LNCaP clone FGC (cell line): ENCODE measurements at regions not wholly inside any gene's neighbourhood (a gene's known extent, or its start where the extent isn't known, plus 50 kb on each side); places are given as distances from the start of the nearest gene placed in this dataset.

Experiments
- DNase-seq: peaks from one replicate; pipeline ENCODE4 v3.0.0-alpha.2; 2011; ENCODE audit warnings: low read depth
- H3K4me3 ChIP-seq: 2 replicates; pipeline ENCODE4 v1.5.1; 2011; ENCODE audit warnings: mild to moderate bottlenecking, low read depth, low read length, control low read depth
- CTCF ChIP-seq: IDR thresholded peaks from 2 replicates; pipeline ENCODE4 v1.5.1; 2012; ENCODE audit warnings: mild to moderate bottlenecking; ENCODE audit not compliant: control insufficient read depth, insufficient read depth; ENCODE audit errors: extremely low read depth

- no peak for TF ChIP-seq CTCF
- H3K4me3 ChIP-seq: no peak overlapping the region
- no peak for DNase-seq
Measured at GRCh38 chr5:159698322-159698721, 218.0 kb upstream of the ADRA1B start.

DNA sequence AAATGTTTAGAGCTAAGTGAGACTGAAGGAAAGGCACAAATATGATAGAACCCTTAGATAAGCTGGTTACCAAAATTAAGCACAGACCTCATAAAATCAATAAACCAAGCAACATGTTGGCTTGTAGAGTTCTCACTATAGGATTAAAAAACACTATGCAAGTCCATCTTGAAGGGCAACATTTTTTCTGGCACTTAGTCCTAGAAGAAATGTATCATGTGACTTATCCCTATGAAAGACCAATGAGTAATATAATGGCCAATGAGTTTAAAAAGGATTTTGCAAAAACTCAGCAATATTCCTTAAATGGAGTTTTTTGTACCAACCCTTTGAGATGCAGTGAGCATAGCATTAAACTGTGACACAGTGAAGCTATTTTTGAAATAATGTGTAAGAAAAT lies 216.3 kb upstream of the ADRA1B start:
- no peak overlapping the region for H3K4me3 ChIP-seq
- no peak for TF ChIP-seq CTCF
- no peak for DNase-seq

DNA sequence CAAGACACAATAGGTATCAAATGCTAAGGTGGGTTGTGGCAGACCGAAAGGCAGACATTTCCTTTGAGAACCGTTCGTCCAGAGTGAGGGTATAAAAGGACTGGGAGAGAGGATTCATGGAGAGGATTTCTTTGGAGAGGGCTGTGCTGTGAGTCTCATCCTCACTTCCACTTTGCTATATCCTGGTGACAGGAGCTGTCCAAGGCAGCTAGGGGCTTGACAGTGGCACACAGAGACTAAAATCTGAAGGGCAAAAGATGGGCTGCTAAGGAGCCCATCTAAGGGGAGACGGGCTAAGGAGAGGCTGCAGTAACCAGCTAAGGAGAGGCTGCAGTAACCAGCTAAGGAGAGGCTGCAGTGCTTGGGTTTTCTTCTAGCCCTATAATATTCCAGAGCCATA lies 214.0 kb upstream of the ADRA1B start:
- H3K4me3 ChIP-seq: no peak overlapping the region
- TF ChIP-seq CTCF: no peak
- no peak for DNase-seq

DNA sequence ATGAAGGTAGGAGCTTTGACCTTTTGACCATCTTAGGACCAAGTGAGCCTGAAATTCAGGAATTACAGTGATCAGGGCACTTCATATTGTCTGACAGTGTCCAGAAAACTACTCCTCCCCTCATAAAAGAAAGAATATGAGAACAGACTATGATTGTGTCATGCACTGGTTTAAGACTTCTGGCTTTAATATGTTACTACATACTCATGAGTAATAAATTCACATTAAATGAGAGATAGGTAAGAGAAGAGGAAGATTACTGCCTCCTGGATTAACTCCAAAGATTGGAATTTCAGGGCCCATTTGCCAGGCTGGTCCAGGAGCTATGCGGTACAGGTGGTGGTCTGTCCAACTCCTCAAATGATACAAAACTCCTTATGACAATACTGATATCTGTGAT lies 213.5 kb upstream of the ADRA1B start:
- no peak for TF ChIP-seq CTCF
- H3K4me3 ChIP-seq: no peak overlapping the region
- DNase-seq: no peak

DNA sequence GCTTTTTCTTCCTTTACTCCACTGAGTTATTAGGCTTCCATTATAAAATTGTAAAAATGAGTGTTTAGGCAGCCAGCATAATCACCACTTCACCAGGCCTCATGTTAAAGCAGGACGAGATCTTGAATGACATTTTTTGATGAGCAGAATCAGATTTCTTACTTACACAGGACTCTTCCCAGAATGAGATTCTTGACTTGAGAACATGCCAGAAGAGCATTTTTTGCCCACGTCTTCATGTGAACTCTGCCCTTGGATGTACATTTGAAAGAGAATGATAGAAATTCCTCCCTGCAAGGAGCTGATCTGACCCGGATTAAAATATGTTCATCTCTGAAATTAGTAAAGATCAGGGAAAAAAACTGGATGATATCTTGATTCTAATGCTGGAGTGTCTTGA lies 212.1 kb upstream of the ADRA1B start:
- H3K4me3 ChIP-seq: no peak overlapping the region
- no peak for DNase-seq
- TF ChIP-seq CTCF: no peak

DNA sequence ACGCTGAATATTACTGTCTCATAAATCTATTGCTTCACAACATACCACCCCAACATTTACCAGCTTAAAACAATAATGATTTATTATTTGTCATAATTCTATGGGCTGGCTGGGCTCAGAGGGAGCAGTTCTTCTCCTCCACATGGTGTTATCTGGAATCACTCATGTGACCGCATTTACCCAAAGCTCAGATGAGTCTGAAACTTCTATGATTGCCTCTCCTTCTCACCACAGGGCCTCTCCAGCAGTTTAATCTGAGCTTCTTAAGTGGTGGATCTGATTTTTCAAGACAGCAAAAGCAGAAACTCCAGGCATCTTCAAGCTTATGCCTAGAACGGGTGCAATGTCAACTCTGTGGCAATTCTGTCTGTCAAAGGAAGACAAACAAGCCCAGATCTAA lies 210.3 kb upstream of the ADRA1B start:
- no peak for TF ChIP-seq CTCF
- no peak overlapping the region for H3K4me3 ChIP-seq
- no peak for DNase-seq

DNA sequence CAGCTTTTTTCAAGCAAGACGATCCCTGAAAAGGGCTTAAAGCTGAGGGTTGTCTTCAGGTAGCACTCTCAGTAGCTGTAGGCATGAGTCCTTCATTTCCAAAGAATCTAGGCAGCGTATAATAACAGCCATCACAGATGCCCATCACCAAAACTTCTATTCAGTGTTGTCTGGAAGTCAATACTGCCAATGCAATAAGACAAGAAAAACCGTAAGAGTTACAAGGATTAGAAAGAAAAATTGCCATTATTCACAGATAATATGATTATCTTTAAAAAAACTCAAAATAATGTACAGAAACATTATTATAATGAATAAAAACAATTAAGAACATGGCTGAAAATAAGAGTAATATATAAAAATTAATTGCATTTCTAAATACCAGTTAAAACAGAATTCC lies 208.2 kb upstream of the ADRA1B start:
- no peak for TF ChIP-seq CTCF
- no peak for DNase-seq
- H3K4me3 ChIP-seq: no peak overlapping the region
